WERI-Rb-1 (cell line): ENCODE measurements at regions not wholly inside any gene's neighbourhood (a gene's known extent, or its start where the extent isn't known, plus 50 kb on each side); places are given as distances from the start of the nearest gene placed in this dataset.
A peak's percentile ranks its signal among the peaks of the same experiment; 100 is the strongest.

Experiments
- DNase-seq: peaks from one replicate; pipeline ENCODE4 v3.0.0-alpha.2; 2020
- H3K27ac ChIP-seq: fragments of 250-450 bp; sonication (Bioruptor Pico); 2 replicates; pipeline ENCODE4 v1.5.1; 2020; ENCODE audit warnings: mild to moderate bottlenecking, moderate library complexity
- H3K27me3 ChIP-seq: fragments of 250-450 bp; sonication (Bioruptor Pico); 2 replicates; pipeline ENCODE4 v1.5.1; 2021; ENCODE audit warnings: mild to moderate bottlenecking, low read depth, moderate library complexity; ENCODE audit not compliant: insufficient read depth, severe bottlenecking
- H3K36me3 ChIP-seq: fragments of 250-450 bp; sonication (Bioruptor Pico); 2 replicates; pipeline ENCODE4 v1.5.1; 2020; ENCODE audit warnings: mild to moderate bottlenecking, moderate library complexity
- H3K4me3 ChIP-seq: 2 replicates; pipeline ENCODE4 v1.5.1; 2011; ENCODE audit warnings: low read depth, mild to moderate bottlenecking, control low read depth, low read length
- H3K9me3 ChIP-seq: fragments of 250-450 bp; sonication (Bioruptor Pico); 2 replicates; pipeline ENCODE4 v1.5.1; 2021; ENCODE audit warnings: mild to moderate bottlenecking, moderate library complexity; ENCODE audit not compliant: severe bottlenecking
- CTCF ChIP-seq: IDR thresholded peaks from 2 replicates; pipeline ENCODE4 v1.5.1; 2011; ENCODE audit warnings: low read depth, mild to moderate bottlenecking, control low read depth, inconsistent platforms, low read length

- TF ChIP-seq CTCF = no peak
- Histone ChIP-seq H3K36me3 (no peaks in the 10 kb centered on the region), H3K9me3 (no peaks in the 10 kb centered on the region), H3K27me3 (no peaks in the 10 kb centered on the region), H3K4me3 (no peak overlapping the region), H3K27ac (no peak overlapping the region)
- DNase-seq = no peak
Observed at GRCh38 chr13:70955887-70956286, 847.6 kb upstream of the KLHL1 start.

- no peaks in the 10 kb centered on the region for H3K27me3 ChIP-seq
- H3K4me3 ChIP-seq = no peak overlapping the region
- no peaks in the 10 kb centered on the region for H3K36me3 ChIP-seq
- DNase-seq = no peak
- TF ChIP-seq CTCF = no peak
- H3K9me3 ChIP-seq = no peaks in the 10 kb centered on the region
- H3K27ac ChIP-seq = no peak overlapping the region
Observed at GRCh38 chr13:70950664-70951063, 842.4 kb upstream of the KLHL1 start.

GRCh38 chr13:70945506-70945905, 837.3 kb upstream of the KLHL1 start:
- Histone ChIP-seq H3K36me3 (no peaks in the 10 kb centered on the region), H3K27me3 (no peaks in the 10 kb centered on the region), H3K4me3 (no peak overlapping the region), H3K9me3 (no peaks in the 10 kb centered on the region), H3K27ac (peak overlapping the region; percentile 43)
- no peak for DNase-seq
- TF ChIP-seq CTCF = no peak

GRCh38 chr13:70941454-70941853, 833.2 kb upstream of the KLHL1 start:
- Histone ChIP-seq H3K27ac (no peak overlapping the region), H3K27me3 (no peaks in the 10 kb centered on the region), H3K4me3 (no peak overlapping the region), H3K36me3 (no peaks in the 10 kb centered on the region), H3K9me3 (no peaks in the 10 kb centered on the region)
- no peak for DNase-seq
- no peak for TF ChIP-seq CTCF

- TF ChIP-seq CTCF = no peak
Observed at GRCh38 chr13:70938462-70938861, 830.2 kb upstream of the KLHL1 start.

GRCh38 chr13:70932511-70932910, 824.3 kb upstream of the KLHL1 start:
- no peaks in the 10 kb centered on the region for H3K36me3 ChIP-seq
- H3K27me3 ChIP-seq = no peaks in the 10 kb centered on the region
- no peak overlapping the region for H3K4me3 ChIP-seq
- DNase-seq = no peak
- H3K27ac ChIP-seq = no peak overlapping the region
- H3K9me3 ChIP-seq = no peaks in the 10 kb centered on the region
- TF ChIP-seq CTCF = no peak

More at GRCh38 chr13:70938462-70938861, 830.2 kb upstream of the KLHL1 start:
- DNase-seq = no peak
- H3K27ac ChIP-seq = no peak overlapping the region
- no peak overlapping the region for H3K4me3 ChIP-seq
- no peaks in the 10 kb centered on the region for H3K9me3 ChIP-seq
- H3K36me3 ChIP-seq = no peaks in the 10 kb centered on the region
- H3K27me3 ChIP-seq = no peaks in the 10 kb centered on the region
